GM12878 (cell line): ENCODE measurements at regions not wholly inside any gene's neighbourhood (a gene's known extent, or its start where the extent isn't known, plus 50 kb on each side); places are given as distances from the start of the nearest gene placed in this dataset.

ENCODE experiments used
- ATAC-seq: fragments of 200-7000 bp; cut with Tn5 transposase; 3 replicates; pipeline ENCODE4 v1.9.1; 2020; ENCODE audit warnings: mild to moderate bottlenecking, moderate library complexity
- BruUV-seq: library from RNA; stranded (reverse); fragments of 400-500 nt; replicated peaks from 2 replicates; lab custom pipeline; 2021; lab: Mats Ljungman, UMichigan
- CTCF ChIA-PET: fragments of 300-600 bp; sonication (Branson Sonifier 250); formaldehyde crosslinking; extraction: SDS; loops from one replicate; lab custom pipeline; 2021; ENCODE audit warnings: inconsistent platforms; lab: Yijun Ruan, JAX
- POLR2A ChIA-PET: fragments of 350-600 bp; formaldehyde crosslinking; extraction: SDS; loops from one replicate; lab custom pipeline; 2021; ENCODE audit warnings: inconsistent platforms; lab: Charles Lee
- RAD21 ChIA-PET: fragments of 300-600 bp; sonication (Branson Sonifier 250); formaldehyde crosslinking; loops from one replicate; lab custom pipeline; 2023; ENCODE audit warnings: antibody characterized with exemption; ENCODE audit not compliant: unreplicated experiment; lab: Charles Lee
- SMC1A ChIA-PET: fragments of 300-600 bp; sonication (Branson Sonifier 250); formaldehyde crosslinking; loops from one replicate; lab custom pipeline; 2023; ENCODE audit not compliant: unreplicated experiment, uncharacterized antibody; lab: Charles Lee
- DNase-seq: peaks from one replicate; pipeline ENCODE4 v3.0.0-alpha.2; 2011; ENCODE audit warnings: low read depth, low spot score
- FAIRE-seq: peaks from 3 replicates; lab custom pipeline; 2011; peaks lifted over from hg19 to GRCh38; lab: Jason Lieb, UNC
- H2AFZ ChIP-seq: 2 replicates; pipeline ENCODE4 v1.6.0; 2011; ENCODE audit warnings: low read depth, low read length, control low read depth; ENCODE audit not compliant: control insufficient read depth
- H3K27ac ChIP-seq: 2 replicates; pipeline ENCODE4 v1.5.1; 2011; ENCODE audit warnings: control low read depth; ENCODE audit not compliant: control insufficient read depth, insufficient read depth
- H3K27me3 ChIP-seq, 2 experiments: replicated peaks in 1 of 2; 2 replicates each; pipeline versions ENCODE4 v1.6.0 to v1.6.1; 2011; ENCODE audit warnings: low read length in 1 of 2; ENCODE audit not compliant: control insufficient read depth in 2 of 2, insufficient read depth in 2 of 2
- H3K36me3 ChIP-seq, 2 experiments: 2 replicates each; pipeline ENCODE4 v1.5.1; 2011; ENCODE audit warnings: low read length in 1 of 2; ENCODE audit not compliant: control insufficient read depth in 2 of 2, insufficient read depth in 2 of 2
- H3K4me1 ChIP-seq: 2 replicates; pipeline ENCODE4 v1.6.1; 2011; ENCODE audit warnings: mild to moderate bottlenecking, low read length, moderate library complexity, mixed read lengths; ENCODE audit not compliant: control insufficient read depth, insufficient read depth
- H3K4me2 ChIP-seq: 2 replicates; pipeline ENCODE4 v1.6.0; 2011; ENCODE audit warnings: control low read depth; ENCODE audit not compliant: control insufficient read depth, insufficient read depth
- H3K4me3 ChIP-seq: fragments of 200-600 bp; sonication (generic); 2 replicates; pipeline ENCODE4 v1.5.1; 2016
- H3K79me2 ChIP-seq: 2 replicates; pipeline ENCODE4 v1.6.0; 2011; ENCODE audit warnings: low read length; ENCODE audit not compliant: control insufficient read depth, insufficient read depth
- H3K9ac ChIP-seq: 2 replicates; pipeline ENCODE4 v1.8.0; 2011; ENCODE audit warnings: low read length, control low read depth, mixed read lengths; ENCODE audit not compliant: control insufficient read depth, insufficient read depth
- H3K9me3 ChIP-seq: replicated peaks from 3 replicates; pipeline ENCODE4 v1.5.1; 2011; ENCODE audit warnings: mild to moderate bottlenecking, low read length; ENCODE audit not compliant: control insufficient read depth, insufficient read depth
- H4K20me1 ChIP-seq: 2 replicates; pipeline ENCODE4 v1.6.0; 2011; ENCODE audit not compliant: control insufficient read depth, insufficient read depth
- ATF3 ChIP-seq: IDR thresholded peaks from 2 replicates; pipeline ENCODE4 v1.6.1; 2011; ENCODE audit warnings: low read depth, mild to moderate bottlenecking, low read length, moderate library complexity, borderline replicate concordance; ENCODE audit errors: extremely low read depth
- BCL11A ChIP-seq: IDR thresholded peaks from 2 replicates; pipeline ENCODE4 v1.6.1; 2011; ENCODE audit warnings: low read depth, low read length
- CREM ChIP-seq: IDR thresholded peaks from 2 replicates; pipeline ENCODE4 v1.6.1; 2014; ENCODE audit warnings: antibody characterized with exemption, low read depth
- E2F8 ChIP-seq: fragments of 450-650 bp; IDR thresholded peaks from 2 replicates; pipeline ENCODE4 v1.6.1; 2018; ENCODE audit warnings: mild to moderate bottlenecking, low read depth, moderate library complexity; ENCODE audit not compliant: partially characterized antibody
- HCFC1 ChIP-seq: fragments of 150-350 bp; IDR thresholded peaks from 2 replicates; pipeline ENCODE4 v1.6.1; 2014; ENCODE audit warnings: low read length
- HDAC6 ChIP-seq: fragments of 200-600 bp; sonication (generic); IDR thresholded peaks from one replicate; pipeline ENCODE4 v1.8.0; 2017; ENCODE audit warnings: antibody characterized with exemption; ENCODE audit not compliant: unreplicated experiment
- PAX8 ChIP-seq: fragments of 450-650 bp; IDR thresholded peaks from 2 replicates; pipeline ENCODE4 v1.6.1; 2017; ENCODE audit warnings: mild to moderate bottlenecking, moderate library complexity
- POLR2AphosphoS2 ChIP-seq: IDR thresholded peaks from 2 replicates; pipeline ENCODE4 v1.6.1; 2011; ENCODE audit warnings: low read depth, mild to moderate bottlenecking, low read length, improper control_type of control experiment, moderate library complexity
- RB1 ChIP-seq: fragments of 450-650 bp; formaldehyde crosslinking; IDR thresholded peaks from 2 replicates; pipeline ENCODE4 v1.6.1; 2017; ENCODE audit warnings: mild to moderate bottlenecking, borderline replicate concordance
- RBBP5 ChIP-seq: fragments of 200-600 bp; sonication (generic); conservative IDR thresholded peaks from 2 replicates; pipeline ENCODE4 v1.6.1; 2016
- SIN3A ChIP-seq: IDR thresholded peaks from 2 replicates; pipeline ENCODE4 v1.6.1; 2012; ENCODE audit warnings: low read depth, low read length, improper control_type of control experiment
- STAT3 ChIP-seq: IDR thresholded peaks from 2 replicates; pipeline ENCODE4 v1.6.1; 2011; ENCODE audit warnings: low read depth, low read length, improper control_type of control experiment
- ZNF384 ChIP-seq: IDR thresholded peaks from 2 replicates; pipeline ENCODE4 v1.6.1; 2012; ENCODE audit warnings: low read depth, mild to moderate bottlenecking, low read length, improper control_type of control experiment, borderline replicate concordance
- ZNF687 ChIP-seq: fragments of 450-650 bp; IDR thresholded peaks from 2 replicates; pipeline ENCODE4 v1.6.1; 2017; ENCODE audit warnings: mild to moderate bottlenecking, moderate library complexity
- ZSCAN29 ChIP-seq: fragments of 450-650 bp; IDR thresholded peaks from 2 replicates; pipeline ENCODE4 v1.6.1; 2017; ENCODE audit warnings: mild to moderate bottlenecking, moderate library complexity
- WGBS: methylation state at CpG from one replicate; pipeline ENCODE4 v1.1.6; 2016; ENCODE audit warnings: low lambda C conversion rate; ENCODE audit not compliant: insufficient replicate concordance, insufficient coverage; ENCODE audit errors: missing lambda C conversion rate; 5-methylcytosine and 5-hydroxymethylcytosine counted together
- in situ Hi-C: fragments of 300-500 bp; cut with MboI; formaldehyde crosslinking; loops from 9 replicates; pipeline ENCODE4 v1.14.3; 2018; ENCODE audit warnings: mixed read lengths
- intact Hi-C: fragments of 100-400 bp; cut with micrococcal nuclease; formaldehyde crosslinking; loops from one replicate; pipeline ENCODE4 v1.14.2; 2022; ENCODE audit not compliant: unreplicated experiment

- TF ChIP-seq ZNF687 (no peak), CREM (no peak), RB1 (no peak), ZSCAN29 (no peak), STAT3 (no peak), RBBP5 (no peak), ZNF384 (no peak), BCL11A (no peak), POLR2AphosphoS2 (no peak), PAX8 (no peak), E2F8 (no peak), HDAC6 (no peak), HCFC1 (no peak), ATF3 (no peak), SIN3A (no peak)
- H4K20me1 ChIP-seq, result no peaks in the 10 kb centered on the region
- H3K36me3 ChIP-seq, result no peaks in the 10 kb centered on the region
- H3K9ac ChIP-seq, result no peak overlapping the region
- no peak overlapping the region for H3K4me3 ChIP-seq
- DNase-seq (no peak), FAIRE-seq (no peak), ATAC-seq (no peak)
- in situ Hi-C loops (no loop called here), intact Hi-C loops (no loop called here)
- H2AFZ ChIP-seq, result no peak overlapping the region
- 12% methylated on average over 3 of the region's 3 CpGs for WGBS
- ChIA-PET POLR2A (no interaction called here), RAD21 (no interaction called here), CTCF (interaction anchor here (0.7 kb wide), 1 partner anchor 538 kb away, joined by 3 read pairs; no protein-coding TSS in a partner anchor), SMC1A (interaction anchor here (0.6 kb wide), 1 partner anchor 33 kb away, joined by 3 read pairs; no protein-coding TSS in a partner anchor)
- BruUV-seq, result no TSS peak
- no peaks in the 10 kb centered on the region for H3K79me2 ChIP-seq
- H3K27ac ChIP-seq, result no peak overlapping the region
- H3K27me3 ChIP-seq, result no peaks in the 10 kb centered on the region
- H3K4me2 ChIP-seq, result no peak overlapping the region
- H3K9me3 ChIP-seq, result no peaks in the 10 kb centered on the region
- no peaks in the 10 kb centered on the region for H3K4me1 ChIP-seq
Observed at GRCh38 chr1:187588917-187589316, 760.2 kb downstream of the PLA2G4A start.
